Activated CD4-positive, alpha-beta T cell treated with anti-CD3 and anti-CD28 coated beads for 36 hours (primary cell): ENCODE measurements at regions not wholly inside any gene's neighbourhood (a gene's known extent, or its start where the extent isn't known, plus 50 kb on each side); places are given as distances from the start of the nearest gene placed in this dataset.

Experiments used
- ATAC-seq: fragments of 200-7000 bp; cut with Tn5 transposase; one replicate; pipeline ENCODE4 v1.10.0; 2021; ENCODE audit warnings: mild to moderate bottlenecking, moderate library complexity
- CTCF ChIA-PET: fragments of 350-600 bp; sonication (Branson Sonifier 250); formaldehyde crosslinking; loops from one replicate; lab custom pipeline; 2021; ENCODE audit warnings: antibody characterized with exemption; lab: Charles Lee
- POLR2A ChIA-PET: fragments of 350-600 bp; sonication (Branson Sonifier 250); formaldehyde crosslinking; loops from one replicate; lab custom pipeline; 2021; ENCODE audit warnings: antibody characterized with exemption, inconsistent platforms; lab: Charles Lee
- DNase-seq: peaks from one replicate; pipeline ENCODE4 v3.0.0-alpha.2; 2020
- H3K27ac Mint-ChIP-seq: one replicate; pipeline ENCODE4 v1.8.0; 2021; ENCODE audit warnings: mixed read lengths
- H3K27me3 Mint-ChIP-seq: one replicate; pipeline ENCODE4 v1.8.0; 2021; ENCODE audit warnings: mixed read lengths
- H3K36me3 Mint-ChIP-seq: one replicate; pipeline ENCODE4 v1.8.0; 2021; ENCODE audit warnings: low read depth, mixed read lengths
- H3K4me1 Mint-ChIP-seq: one replicate; pipeline ENCODE4 v1.8.0; 2021; ENCODE audit warnings: mixed read lengths
- H3K4me3 Mint-ChIP-seq: one replicate; pipeline ENCODE4 v1.8.0; 2021; ENCODE audit warnings: mild to moderate bottlenecking, moderate library complexity, mixed read lengths
- H3K9me3 Mint-ChIP-seq: one replicate; pipeline ENCODE4 v1.8.0; 2021; ENCODE audit warnings: low read depth, mixed read lengths
- intact Hi-C, 2 experiments: fragments of 100-400 bp; cut with DNase I in 1 of 2; cut with micrococcal nuclease in 1 of 2; formaldehyde crosslinking; loops; one replicate each; pipeline versions ENCODE4 v1.14.2 to v1.15.1; 2022 to 2024; cut with DNase I, micrococcal nuclease

- no peak for DNase-seq
- Mint-ChIP-seq H3K9me3 (no peaks in the 10 kb centered on the region), H3K4me3 (no peak overlapping the region), H3K36me3 (no peaks in the 10 kb centered on the region), H3K4me1 (no peaks in the 10 kb centered on the region), H3K27ac (no peak overlapping the region), H3K27me3 (peaks cover 5% of the 10 kb centered on the region)
- ChIA-PET CTCF (no interaction called here), POLR2A (no interaction called here)
- intact Hi-C loops, result no loop called here
- no peak for ATAC-seq
Observed at GRCh38 chr2:19536136-19536535, 177.7 kb upstream of the OSR1 start.

GRCh38 chr2:19532547-19533196 lies 174.2 kb upstream of the OSR1 start:
- H3K4me3 Mint-ChIP-seq, result no peak overlapping the region
- H3K4me1 Mint-ChIP-seq, result no peaks in the 10 kb centered on the region
- no peak overlapping the region for H3K27ac Mint-ChIP-seq
- POLR2A ChIA-PET, result no interaction called here
- peaks cover 10% of the 10 kb centered on the region for H3K27me3 Mint-ChIP-seq
- DNase-seq, result no peak
- H3K9me3 Mint-ChIP-seq, result no peaks in the 10 kb centered on the region
- no peak for ATAC-seq
- intact Hi-C loops, result no loop called here
- H3K36me3 Mint-ChIP-seq, result no peaks in the 10 kb centered on the region
- CTCF ChIA-PET, result no interaction called here

DNA sequence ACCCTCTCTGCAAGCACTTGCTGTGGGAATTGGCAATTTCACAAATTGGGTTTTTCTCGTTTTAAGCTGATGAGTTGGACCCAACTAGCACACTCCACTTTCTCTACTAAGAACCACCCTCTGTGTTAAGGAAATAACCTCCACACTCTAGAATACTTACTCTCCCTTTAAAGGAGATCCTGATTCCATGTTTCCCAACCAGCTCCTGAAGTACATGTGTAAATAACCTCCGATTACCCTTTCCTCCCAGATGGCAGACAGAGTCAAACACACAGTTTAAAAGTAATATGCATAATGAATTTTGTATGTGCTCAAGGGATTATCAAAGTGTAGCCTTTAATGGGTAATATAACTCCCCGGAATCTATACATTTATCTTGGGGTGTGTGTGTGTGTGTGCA lies 171.3 kb upstream of the OSR1 start:
- DNase-seq, result no peak

DNA sequence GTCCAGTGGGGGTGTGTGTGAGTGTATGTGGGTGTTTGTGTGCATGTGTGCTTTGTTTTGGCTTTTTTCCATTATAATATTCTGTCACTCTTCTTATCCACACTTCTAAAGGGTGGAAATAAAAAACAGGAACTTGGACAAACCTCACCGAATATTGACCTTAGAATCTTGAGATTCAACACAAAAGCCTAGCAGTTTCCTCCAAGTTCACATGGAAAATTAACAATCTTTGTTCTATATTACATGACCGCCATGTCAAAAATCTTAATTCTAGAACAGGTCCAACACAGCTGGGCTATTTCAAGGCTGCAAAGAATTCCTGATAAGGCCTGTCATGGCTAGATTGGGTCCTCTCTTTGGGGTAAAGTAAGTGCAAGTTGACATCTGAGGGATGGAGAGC lies 169.3 kb upstream of the OSR1 start:
- ChIA-PET CTCF (no interaction called here), POLR2A (no interaction called here)
- H3K4me3 Mint-ChIP-seq, result no peak overlapping the region
- H3K36me3 Mint-ChIP-seq, result no peaks in the 10 kb centered on the region
- DNase-seq (no peak), ATAC-seq (no peak)
- no peaks in the 10 kb centered on the region for H3K9me3 Mint-ChIP-seq
- H3K4me1 Mint-ChIP-seq, result no peaks in the 10 kb centered on the region
- intact Hi-C loops, result no loop called here
- peaks cover 18% of the 10 kb centered on the region for H3K27me3 Mint-ChIP-seq
- H3K27ac Mint-ChIP-seq, result no peak overlapping the region

More for the DNA sequence above, 171.3 kb upstream of the OSR1 start:
- ChIA-PET CTCF (no interaction called here), POLR2A (no interaction called here)
- Mint-ChIP-seq H3K27me3 (peaks cover 13% of the 10 kb centered on the region), H3K4me3 (no peak overlapping the region), H3K36me3 (no peaks in the 10 kb centered on the region), H3K9me3 (no peaks in the 10 kb centered on the region), H3K4me1 (no peaks in the 10 kb centered on the region), H3K27ac (no peak overlapping the region)
- intact Hi-C loops, result no loop called here
- no peak for ATAC-seq

DNA sequence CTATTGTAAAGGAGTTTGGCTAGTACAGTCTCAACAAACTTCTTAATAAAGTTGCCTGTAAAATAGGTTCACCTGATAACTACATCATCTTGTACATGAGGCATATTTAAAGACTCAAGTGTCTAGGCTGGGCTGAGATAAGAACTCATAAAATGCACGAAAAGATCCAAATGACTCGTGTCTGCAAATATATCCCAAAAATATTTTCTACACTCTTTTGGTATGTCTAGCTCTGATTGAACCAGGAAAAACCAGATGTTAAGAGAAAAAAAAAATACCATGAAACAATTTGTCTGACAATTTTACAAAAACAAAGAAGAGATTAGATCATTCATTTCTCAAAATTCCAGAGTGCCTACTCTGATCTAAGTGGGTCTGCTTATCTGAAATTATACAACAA lies 166.9 kb upstream of the OSR1 start:
- no peak overlapping the region for H3K27ac Mint-ChIP-seq
- intact Hi-C loops, result no loop called here
- no peak for ATAC-seq
- POLR2A ChIA-PET, result no interaction called here
- no peaks in the 10 kb centered on the region for H3K4me1 Mint-ChIP-seq
- no peaks in the 10 kb centered on the region for H3K9me3 Mint-ChIP-seq
- no peak overlapping the region for H3K4me3 Mint-ChIP-seq
- H3K27me3 Mint-ChIP-seq, result peaks cover 16% of the 10 kb centered on the region
- H3K36me3 Mint-ChIP-seq, result no peaks in the 10 kb centered on the region
- CTCF ChIA-PET, result interaction anchor here (0.6 to 1.0 kb wide), 2 partner anchors 95 to 360 kb away, joined by 3 read pairs; no protein-coding TSS in a partner anchor
- DNase-seq, result no peak

- Mint-ChIP-seq H3K27me3 (peaks cover 22% of the 10 kb centered on the region), H3K4me1 (no peaks in the 10 kb centered on the region), H3K36me3 (no peaks in the 10 kb centered on the region), H3K27ac (no peak overlapping the region), H3K9me3 (no peaks in the 10 kb centered on the region), H3K4me3 (no peak overlapping the region)
- ChIA-PET POLR2A (no interaction called here), CTCF (no interaction called here)
- no peak for DNase-seq
- intact Hi-C loops, result no loop called here
- ATAC-seq, result no peak
Observed at GRCh38 chr2:19519045-19519444, 160.6 kb upstream of the OSR1 start.

DNA sequence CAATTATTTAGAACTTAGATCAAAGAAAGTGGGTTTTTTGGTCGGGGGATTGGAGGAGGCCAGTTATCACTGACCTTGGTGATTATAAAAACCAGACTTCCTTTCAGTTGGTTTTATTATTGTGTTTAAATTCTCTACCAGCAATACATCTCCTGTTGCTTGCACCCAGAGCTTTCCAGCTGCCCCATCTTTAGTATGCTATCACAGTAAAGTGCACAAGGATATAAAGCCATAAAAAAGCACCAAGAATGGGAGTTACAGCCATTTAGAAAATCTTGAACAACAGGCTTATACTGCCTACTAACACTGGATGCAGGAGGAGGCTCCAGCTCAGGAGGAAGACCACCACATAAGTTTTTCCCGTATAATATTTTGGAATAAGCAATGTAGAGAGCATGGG lies 148.7 kb upstream of the OSR1 start:
- intact Hi-C loops, result no loop called here
- Mint-ChIP-seq H3K9me3 (peaks cover 2% of the 10 kb centered on the region), H3K4me1 (no peaks in the 10 kb centered on the region), H3K4me3 (no peak overlapping the region), H3K27ac (no peak overlapping the region), H3K36me3 (no peaks in the 10 kb centered on the region), H3K27me3 (peaks cover 26% of the 10 kb centered on the region)
- ChIA-PET CTCF (interaction anchor here (0.5 kb wide), 1 partner anchor 163 kb away, joined by 3 read pairs; no protein-coding TSS in a partner anchor), POLR2A (no interaction called here)
- DNase-seq, result no peak
- ATAC-seq, result no peak

DNA sequence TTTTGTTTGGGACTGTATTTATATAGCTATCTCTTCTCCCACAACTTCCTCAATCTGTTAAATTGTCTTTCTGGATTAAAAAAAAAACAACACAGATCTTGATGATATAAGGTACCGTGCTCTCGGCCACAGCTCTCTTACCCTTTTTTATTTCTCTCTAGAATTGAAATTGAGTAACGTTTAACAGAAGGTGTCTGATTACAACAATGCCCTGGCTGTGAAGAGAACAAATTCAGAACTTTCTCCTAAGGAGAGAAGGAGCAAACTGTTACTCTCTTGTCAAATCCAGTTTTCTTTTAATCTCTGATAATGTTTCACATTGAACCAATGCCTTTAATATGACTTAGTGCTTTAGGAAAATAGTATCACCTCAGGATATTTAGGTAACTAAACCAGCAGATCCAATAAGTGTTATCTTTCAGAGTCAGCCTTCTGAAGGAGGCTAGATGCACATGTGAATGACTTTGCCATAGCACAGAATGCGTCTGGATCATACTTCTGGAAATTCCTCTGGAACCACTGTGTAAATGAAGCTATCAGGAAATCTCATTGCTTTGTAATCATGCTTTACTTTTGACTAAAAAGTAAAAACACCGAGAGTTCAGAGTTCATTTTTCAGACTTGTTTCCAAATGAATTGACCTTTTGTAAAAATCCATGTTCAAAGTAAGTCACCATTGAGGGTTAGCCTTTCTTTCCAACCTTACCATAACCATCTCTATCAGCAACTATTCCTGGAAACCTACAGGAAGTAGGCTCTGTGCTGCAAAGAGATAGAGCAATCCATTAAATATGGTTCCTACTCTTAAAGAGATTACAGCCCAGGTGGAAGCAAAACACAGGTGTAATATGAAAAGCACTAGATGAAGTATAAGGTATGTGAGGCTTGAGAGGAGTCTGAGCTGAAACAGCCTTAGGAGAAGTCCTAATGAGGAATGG lies 147.0 kb upstream of the OSR1 start:
- Mint-ChIP-seq H3K4me1 (no peaks in the 10 kb centered on the region), H3K27ac (no peak overlapping the region), H3K27me3 (peaks cover 23% of the 10 kb centered on the region), H3K9me3 (no peaks in the 10 kb centered on the region), H3K36me3 (no peaks in the 10 kb centered on the region), H3K4me3 (no peak overlapping the region)
- DNase-seq (no peak), ATAC-seq (no peak)
- intact Hi-C loops, result no loop called here
- ChIA-PET CTCF (no interaction called here), POLR2A (no interaction called here)

GRCh38 chr2:19504400-19505198 lies 146.2 kb upstream of the OSR1 start:
- no peaks in the 10 kb centered on the region for H3K36me3 Mint-ChIP-seq
- no peak overlapping the region for H3K27ac Mint-ChIP-seq
- CTCF ChIA-PET, result no interaction called here
- peaks cover 22% of the 10 kb centered on the region for H3K27me3 Mint-ChIP-seq
- intact Hi-C loops, result no loop called here
- H3K4me3 Mint-ChIP-seq, result no peak overlapping the region
- ATAC-seq (no peak), DNase-seq (no peak)
- no peaks in the 10 kb centered on the region for H3K4me1 Mint-ChIP-seq
- H3K9me3 Mint-ChIP-seq, result no peaks in the 10 kb centered on the region
- POLR2A ChIA-PET, result no interaction called here

DNA sequence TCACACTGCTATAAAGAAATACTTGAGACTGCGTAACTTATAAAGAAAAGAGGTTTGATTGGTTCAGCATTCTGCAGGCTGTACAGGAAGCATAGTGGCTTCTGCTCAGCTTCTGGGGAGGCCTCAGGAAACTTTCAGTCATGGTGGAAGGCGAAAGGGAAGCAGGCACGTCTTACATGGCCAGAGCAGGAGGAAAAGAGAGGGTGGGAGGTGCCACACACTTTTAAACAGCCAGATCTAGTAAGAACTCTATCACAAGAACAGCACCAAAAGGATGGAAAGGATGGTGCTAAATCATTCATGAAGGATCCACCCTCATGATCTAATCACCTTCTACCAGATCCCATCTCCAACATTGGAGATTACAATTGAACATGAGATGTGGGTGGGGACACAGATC lies 145.5 kb upstream of the OSR1 start:
- Mint-ChIP-seq H3K36me3 (no peaks in the 10 kb centered on the region), H3K27me3 (peaks cover 20% of the 10 kb centered on the region), H3K4me1 (no peaks in the 10 kb centered on the region), H3K4me3 (no peak overlapping the region), H3K27ac (no peak overlapping the region), H3K9me3 (no peaks in the 10 kb centered on the region)
- ChIA-PET CTCF (no interaction called here), POLR2A (no interaction called here)
- DNase-seq, result no peak
- ATAC-seq, result no peak
- intact Hi-C loops, result no loop called here

DNA sequence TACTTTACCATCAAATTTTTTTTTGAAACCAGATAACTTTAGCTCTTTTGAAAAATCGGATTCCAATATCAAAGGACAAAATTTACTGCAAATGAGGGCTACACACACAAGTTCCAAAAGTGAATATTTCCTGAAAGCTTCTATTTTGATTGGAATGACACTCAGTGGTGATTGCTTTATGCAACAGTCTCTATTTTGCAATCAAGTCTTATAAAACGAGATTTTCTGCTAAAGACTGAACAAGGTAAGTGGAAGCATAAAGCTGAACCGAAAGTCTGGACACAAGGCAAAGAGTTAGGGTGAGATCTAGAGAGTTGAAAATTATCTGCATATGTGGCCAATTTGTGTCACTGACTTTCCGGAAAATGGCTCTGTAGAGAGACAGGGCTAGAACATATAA lies 145.0 kb upstream of the OSR1 start:
- no peaks in the 10 kb centered on the region for H3K4me1 Mint-ChIP-seq
- ChIA-PET CTCF (no interaction called here), POLR2A (no interaction called here)
- H3K36me3 Mint-ChIP-seq, result no peaks in the 10 kb centered on the region
- intact Hi-C loops, result no loop called here
- no peak overlapping the region for H3K4me3 Mint-ChIP-seq
- no peak for ATAC-seq
- no peak for DNase-seq
- H3K27ac Mint-ChIP-seq, result no peak overlapping the region
- no peaks in the 10 kb centered on the region for H3K9me3 Mint-ChIP-seq
- H3K27me3 Mint-ChIP-seq, result peaks cover 18% of the 10 kb centered on the region
